Sigmoid colon (tissue), 4 donors: ENCODE measurements at regions not wholly inside any gene's neighbourhood (a gene's known extent, or its start where the extent isn't known, plus 50 kb on each side); places are given as distances from the start of the nearest gene placed in this dataset.

Source experiments
- EP300 ChIP-seq, 4 donors: sonication (generic); formaldehyde crosslinking; IDR thresholded peaks; one replicate each; pipeline ENCODE4 v1.6.1; 2017; ENCODE audit warnings: antibody characterized with exemption in 4 of 4
- TF ChIP-seq, protein P1 (sequence below), 4 experiments: fragments of 450-650 bp in 3 of 4; fragments of 200-600 bp in 1 of 4; IDR thresholded peaks; one replicate each; pipeline ENCODE4 v1.5.1; 2016 to 2019; ENCODE audit warnings: antibody characterized with exemption in 4 of 4, mild to moderate bottlenecking in 3 of 4, moderate library complexity in 2 of 4

DNA sequence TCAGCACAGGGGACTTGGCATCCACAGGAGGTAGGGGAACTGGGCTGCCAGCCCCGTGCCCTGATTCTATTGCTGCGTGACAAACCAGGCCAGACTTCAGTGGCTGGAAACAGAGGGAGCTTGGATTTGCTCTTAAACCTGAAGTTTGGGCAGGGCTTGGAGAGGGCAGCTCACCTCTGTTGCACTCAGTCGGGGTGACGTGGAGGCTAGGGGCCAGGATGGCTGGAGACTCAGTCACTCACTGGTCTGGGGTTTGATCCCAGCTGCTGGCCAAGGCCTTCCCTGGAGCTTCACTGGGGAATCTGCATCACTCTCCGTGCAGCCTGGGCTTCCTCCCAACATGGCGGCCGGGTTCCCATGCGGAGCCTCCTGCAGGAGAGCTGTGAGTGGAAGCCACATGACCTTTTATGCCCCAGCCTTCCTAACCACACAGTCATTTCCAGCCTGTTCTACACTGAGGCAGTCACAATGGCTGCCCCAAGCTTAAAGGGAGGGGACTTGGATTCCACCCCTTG is 175.2 kb upstream of the HDAC4 start:
- TF ChIP-seq, protein P1, sequence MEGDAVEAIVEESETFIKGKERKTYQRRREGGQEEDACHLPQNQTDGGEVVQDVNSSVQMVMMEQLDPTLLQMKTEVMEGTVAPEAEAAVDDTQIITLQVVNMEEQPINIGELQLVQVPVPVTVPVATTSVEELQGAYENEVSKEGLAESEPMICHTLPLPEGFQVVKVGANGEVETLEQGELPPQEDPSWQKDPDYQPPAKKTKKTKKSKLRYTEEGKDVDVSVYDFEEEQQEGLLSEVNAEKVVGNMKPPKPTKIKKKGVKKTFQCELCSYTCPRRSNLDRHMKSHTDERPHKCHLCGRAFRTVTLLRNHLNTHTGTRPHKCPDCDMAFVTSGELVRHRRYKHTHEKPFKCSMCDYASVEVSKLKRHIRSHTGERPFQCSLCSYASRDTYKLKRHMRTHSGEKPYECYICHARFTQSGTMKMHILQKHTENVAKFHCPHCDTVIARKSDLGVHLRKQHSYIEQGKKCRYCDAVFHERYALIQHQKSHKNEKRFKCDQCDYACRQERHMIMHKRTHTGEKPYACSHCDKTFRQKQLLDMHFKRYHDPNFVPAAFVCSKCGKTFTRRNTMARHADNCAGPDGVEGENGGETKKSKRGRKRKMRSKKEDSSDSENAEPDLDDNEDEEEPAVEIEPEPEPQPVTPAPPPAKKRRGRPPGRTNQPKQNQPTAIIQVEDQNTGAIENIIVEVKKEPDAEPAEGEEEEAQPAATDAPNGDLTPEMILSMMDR (IDR thresholded peaks at IDR 0.05) = no peak
- no peak for TF ChIP-seq EP300 (IDR thresholded peaks at IDR 0.05)
